GM23338 (cell line): ENCODE measurements at regions not wholly inside any gene's neighbourhood (a gene's known extent, or its start where the extent isn't known, plus 50 kb on each side); places are given as distances from the start of the nearest gene placed in this dataset.

Source experiments
- ATAC-seq: fragments of 200-7000 bp; cut with Tn5 transposase; 3 replicates; pipeline ENCODE4 v1.9.1; 2020
- DNase-seq: peaks from one replicate; pipeline ENCODE4 v3.0.0-alpha.2; 2015; ENCODE audit warnings: low spot score
- H2AFZ ChIP-seq: fragments of 200-600 bp; sonication (generic); 2 replicates; pipeline ENCODE4 v1.8.0; 2016; ENCODE audit warnings: antibody characterized with exemption, mild to moderate bottlenecking, moderate library complexity
- H3F3A ChIP-seq: fragments of 200-600 bp; sonication (generic); replicated peaks from 2 replicates; pipeline ENCODE4 v1.8.0; 2017; ENCODE audit warnings: antibody characterized with exemption, mixed run types, low read depth
- H3K27ac ChIP-seq: fragments of 200-600 bp; sonication (generic); 2 replicates; pipeline ENCODE4 v1.6.1; 2016; ENCODE audit warnings: low read depth
- H3K27me3 ChIP-seq: fragments of 200-600 bp; sonication (generic); 2 replicates; pipeline ENCODE4 v1.8.0; 2016; ENCODE audit warnings: mild to moderate bottlenecking, mixed run types, moderate library complexity; ENCODE audit not compliant: insufficient read depth
- H3K36me3 ChIP-seq: fragments of 200-600 bp; sonication (generic); 2 replicates; pipeline ENCODE4 v1.8.0; 2016; ENCODE audit warnings: mild to moderate bottlenecking; ENCODE audit not compliant: insufficient read depth
- H3K4me1 ChIP-seq: fragments of 200-600 bp; sonication (generic); 2 replicates; pipeline ENCODE4 v1.8.0; 2016; ENCODE audit warnings: mild to moderate bottlenecking, moderate library complexity; ENCODE audit not compliant: insufficient read depth
- H3K4me2 ChIP-seq: fragments of 200-600 bp; sonication (generic); 2 replicates; pipeline ENCODE4 v1.7.1; 2017; ENCODE audit warnings: mixed run types
- H3K4me3 ChIP-seq: fragments of 200-600 bp; sonication (generic); 2 replicates; pipeline ENCODE4 v1.6.1; 2016; ENCODE audit warnings: mixed run types
- H3K79me2 ChIP-seq: fragments of 200-600 bp; sonication (generic); replicated peaks from 2 replicates; pipeline ENCODE4 v1.8.0; 2017; ENCODE audit warnings: mild to moderate bottlenecking; ENCODE audit not compliant: insufficient read depth
- H3K9me2 ChIP-seq: fragments of 200-600 bp; sonication (generic); 2 replicates; pipeline ENCODE4 v1.8.0; 2017; ENCODE audit not compliant: insufficient read depth
- H4K20me1 ChIP-seq: fragments of 200-600 bp; sonication (generic); replicated peaks from 2 replicates; pipeline ENCODE4 v1.8.0; 2017; ENCODE audit warnings: mild to moderate bottlenecking; ENCODE audit not compliant: insufficient read depth
- H3K27ac Mint-ChIP-seq: 2 replicates; pipeline ENCODE4 v1.8.0; 2020; ENCODE audit warnings: inconsistent platforms, mild to moderate bottlenecking, moderate library complexity, mixed read lengths
- H3K27me3 Mint-ChIP-seq: 3 replicates; pipeline ENCODE4 v1.8.0; 2022; ENCODE audit warnings: low read depth, mild to moderate bottlenecking, moderate library complexity, mixed read lengths, inconsistent platforms; ENCODE audit not compliant: insufficient read depth, poor library complexity
- H3K36me3 Mint-ChIP-seq: 3 replicates; pipeline ENCODE4 v1.8.0; 2021; ENCODE audit warnings: low read depth, mild to moderate bottlenecking, inconsistent platforms, moderate library complexity, mixed read lengths
- H3K4me1 Mint-ChIP-seq: 3 replicates; pipeline ENCODE4 v1.8.0; 2020; ENCODE audit warnings: mild to moderate bottlenecking, inconsistent platforms, mixed read lengths
- H3K4me3 Mint-ChIP-seq: 3 replicates; pipeline ENCODE4 v1.8.0; 2021; ENCODE audit warnings: moderate library complexity, mild to moderate bottlenecking, inconsistent platforms, mixed read lengths
- H3K9me3 Mint-ChIP-seq: 3 replicates; pipeline ENCODE4 v1.8.0; 2020; ENCODE audit warnings: moderate library complexity, mild to moderate bottlenecking, inconsistent platforms, mixed read lengths
- CREB1 ChIP-seq: fragments of 250-450 bp; sonication (Bioruptor Pico); IDR thresholded peaks from 2 replicates; pipeline ENCODE4 v1.5.0; 2020; ENCODE audit warnings: low read depth, mild to moderate bottlenecking, moderate library complexity
- CTCF ChIP-seq, 2 experiments: fragments of 200-600 bp in 1 of 2; sonication (generic) in 1 of 2; conservative IDR thresholded peaks; 2 replicates each; pipeline versions ENCODE4 v1.5.1 to v1.6.1; 2016 to 2017; ENCODE audit warnings: antibody characterized with exemption in 2 of 2, low read depth in 2 of 2, mild to moderate bottlenecking in 2 of 2, moderate library complexity in 1 of 2
- ETS1 ChIP-seq: IDR thresholded peaks from 2 replicates; pipeline ENCODE4 v1.6.1; 2016; ENCODE audit warnings: antibody characterized with exemption
- JUNB ChIP-seq: IDR thresholded peaks from one replicate; pipeline ENCODE4 v1.6.1; 2016; ENCODE audit warnings: antibody characterized with exemption; ENCODE audit not compliant: unreplicated experiment
- NANOG ChIP-seq: IDR thresholded peaks from 2 replicates; pipeline ENCODE4 v1.6.1; 2016; ENCODE audit warnings: antibody characterized with exemption, borderline replicate concordance
- POLR2AphosphoS5 ChIP-seq: IDR thresholded peaks from 2 replicates; pipeline ENCODE4 v1.6.1; 2016; ENCODE audit warnings: antibody characterized with exemption, low read depth
- REST ChIP-seq: IDR thresholded peaks from one replicate; pipeline ENCODE4 v1.6.1; 2018; ENCODE audit warnings: antibody characterized with exemption; ENCODE audit not compliant: unreplicated experiment
- ZNF331 ChIP-seq: fragments of 250-450 bp; sonication (Bioruptor Pico); IDR thresholded peaks from 2 replicates; pipeline ENCODE4 v1.5.0; 2020; ENCODE audit warnings: low read depth, mild to moderate bottlenecking, moderate library complexity
- ZNF462 ChIP-seq: fragments of 250-450 bp; sonication (Bioruptor Pico); IDR thresholded peaks from 2 replicates; pipeline ENCODE4 v1.5.0; 2020; ENCODE audit warnings: mild to moderate bottlenecking, moderate library complexity

GRCh38 chr1:195806060-195806459 lies 802.2 kb downstream of the KCNT2 start:
- no peaks in the 10 kb centered on the region; the same call in 1 of the 3 replicates for H3K9me3 Mint-ChIP-seq
- no peaks in the 10 kb centered on the region for H3K27me3 Mint-ChIP-seq
- Histone ChIP-seq H2AFZ (no peak overlapping the region), H3K79me2 (no peaks in the 10 kb centered on the region), H3K36me3 (no peaks in the 10 kb centered on the region), H3K27ac (no peak overlapping the region), H3K9me2 (no peaks in the 10 kb centered on the region), H3K4me2 (no peak overlapping the region), H3K27me3 (no peaks in the 10 kb centered on the region), H3K4me1 (no peaks in the 10 kb centered on the region), H4K20me1 (no peaks in the 10 kb centered on the region), H3F3A (no peaks in the 10 kb centered on the region), H3K4me3 (no peak overlapping the region)
- H3K36me3 Mint-ChIP-seq: 0 out of 3 replicates have a peak, but pooled peaks cover 2% of the 10 kb centered on the region
- no peak overlapping the region for H3K27ac Mint-ChIP-seq
- no peak for TF ChIP-seq CREB1
- no peak for TF ChIP-seq POLR2AphosphoS5
- no peak for TF ChIP-seq NANOG
- TF ChIP-seq JUNB: no peak
- TF ChIP-seq CTCF (conservative IDR thresholded peaks at IDR 0.05; ENCODE audit: low read depth in 2 of 2): no peak
- TF ChIP-seq ETS1: no peak
- no peak for TF ChIP-seq REST
- no peak for TF ChIP-seq ZNF462 (CRISPR knock-in tag)
- no peak for TF ChIP-seq ZNF331 (CRISPR knock-in tag)
- H3K4me3 Mint-ChIP-seq: no peak overlapping the region
- ATAC-seq: no peak
- no peak for DNase-seq
- no peaks in the 10 kb centered on the region for H3K4me1 Mint-ChIP-seq
